Hepatocyte (in vitro differentiated cells): ENCODE measurements at regions not wholly inside any gene's neighbourhood (a gene's known extent, or its start where the extent isn't known, plus 50 kb on each side); places are given as distances from the start of the nearest gene placed in this dataset.

ENCODE experiments used
- DNase-seq: peaks from one replicate; pipeline ENCODE4 v3.0.0-alpha.2; 2016; ENCODE audit warnings: low spot score
- H2AFZ ChIP-seq: fragments of 200-600 bp; sonication (generic); 2 replicates; pipeline ENCODE4 v1.6.0; 2016; ENCODE audit warnings: antibody characterized with exemption, mild to moderate bottlenecking
- H3K27ac ChIP-seq: fragments of 200-600 bp; sonication (generic); 2 replicates; pipeline ENCODE4 v1.5.1; 2016; ENCODE audit warnings: mild to moderate bottlenecking
- H3K27me3 ChIP-seq: fragments of 200-600 bp; sonication (generic); 2 replicates; pipeline ENCODE4 v1.6.1; 2016
- H3K36me3 ChIP-seq: fragments of 200-600 bp; sonication (generic); replicated peaks from 2 replicates; pipeline ENCODE4 v1.5.1; 2016; ENCODE audit warnings: low read depth; ENCODE audit not compliant: insufficient read depth
- H3K4me1 ChIP-seq: fragments of 200-600 bp; sonication (generic); 2 replicates; pipeline ENCODE4 v1.5.1; 2016; ENCODE audit warnings: mild to moderate bottlenecking, moderate library complexity; ENCODE audit not compliant: insufficient read depth
- H3K4me2 ChIP-seq: fragments of 200-600 bp; sonication (generic); 2 replicates; pipeline ENCODE4 v1.6.0; 2016
- H3K4me3 ChIP-seq: fragments of 200-600 bp; sonication (generic); 2 replicates; pipeline ENCODE4 v1.5.1; 2016; ENCODE audit warnings: mild to moderate bottlenecking
- H3K79me2 ChIP-seq: fragments of 200-600 bp; sonication (generic); 2 replicates; pipeline ENCODE4 v1.6.0; 2017; ENCODE audit warnings: mild to moderate bottlenecking
- H3K9me2 ChIP-seq: fragments of 200-600 bp; sonication (generic); replicated peaks from 2 replicates; pipeline ENCODE4 v1.6.0; 2017; ENCODE audit warnings: mild to moderate bottlenecking; ENCODE audit not compliant: insufficient read depth
- H3K9me3 ChIP-seq: fragments of 200-600 bp; sonication (generic); 2 replicates; pipeline ENCODE4 v1.5.1; 2016; ENCODE audit warnings: low read depth, mild to moderate bottlenecking
- H4K20me1 ChIP-seq: fragments of 200-600 bp; sonication (generic); 2 replicates; pipeline ENCODE4 v1.6.0; 2016; ENCODE audit warnings: mild to moderate bottlenecking; ENCODE audit not compliant: insufficient read depth, poor library complexity, severe bottlenecking
- CTCF ChIP-seq: fragments of 200-600 bp; sonication (generic); IDR thresholded peaks from 2 replicates; pipeline ENCODE4 v1.5.1; 2016; ENCODE audit warnings: antibody characterized with exemption, mild to moderate bottlenecking; ENCODE audit not compliant: poor library complexity
- EZH2 ChIP-seq: fragments of 200-600 bp; sonication (generic); IDR thresholded peaks from 2 replicates; pipeline ENCODE4 v1.6.1; 2016; ENCODE audit warnings: antibody characterized with exemption, mild to moderate bottlenecking, borderline replicate concordance
- EZH2phosphoT487 ChIP-seq: fragments of 200-600 bp; sonication (generic); IDR thresholded peaks from one replicate; pipeline ENCODE4 v1.6.1; 2018; ENCODE audit warnings: antibody characterized with exemption, mild to moderate bottlenecking, low read depth, moderate library complexity; ENCODE audit not compliant: unreplicated experiment, severe bottlenecking
- WGBS: methylation state at CpG from one replicate; pipeline ENCODE4 v1.1.6; 2016; ENCODE audit warnings: low lambda C conversion rate; ENCODE audit errors: missing lambda C conversion rate; 5-methylcytosine and 5-hydroxymethylcytosine counted together

GRCh38 chr3:117886147-117886546 is 1148.5 kb downstream of the IGSF11 start:
- Histone ChIP-seq H3K4me3 (no peak overlapping the region), H3K79me2 (no peaks in the 10 kb centered on the region), H3K27me3 (no peaks in the 10 kb centered on the region), H2AFZ (no peak overlapping the region), H3K9me2 (no peaks in the 10 kb centered on the region), H3K9me3 (no peaks in the 10 kb centered on the region), H4K20me1 (no peaks in the 10 kb centered on the region), H3K36me3 (no peaks in the 10 kb centered on the region), H3K27ac (no peak overlapping the region), H3K4me2 (no peak overlapping the region), H3K4me1 (no peaks in the 10 kb centered on the region)
- 93% methylated on average over 3 of the region's 3 CpGs for WGBS
- no peak for DNase-seq
- TF ChIP-seq CTCF: no peak
- TF ChIP-seq EZH2: no peak
- TF ChIP-seq EZH2phosphoT487: no peak

GRCh38 chr3:117887031-117887430 is 1147.6 kb downstream of the IGSF11 start:
- H3K4me1 ChIP-seq: no peaks in the 10 kb centered on the region
- H3K27me3 ChIP-seq: no peaks in the 10 kb centered on the region
- no peak overlapping the region for H3K4me3 ChIP-seq
- H3K9me2 ChIP-seq: no peaks in the 10 kb centered on the region
- H3K36me3 ChIP-seq: no peaks in the 10 kb centered on the region
- no peak overlapping the region for H3K4me2 ChIP-seq
- no peaks in the 10 kb centered on the region for H4K20me1 ChIP-seq
- H2AFZ ChIP-seq: no peak overlapping the region
- no peak for DNase-seq
- H3K9me3 ChIP-seq: no peaks in the 10 kb centered on the region
- TF ChIP-seq CTCF (no peak), EZH2phosphoT487 (no peak), EZH2 (no peak)
- WGBS: 86% methylated on average over 3 of the region's 3 CpGs
- no peaks in the 10 kb centered on the region for H3K79me2 ChIP-seq
- H3K27ac ChIP-seq: no peak overlapping the region

- no peak overlapping the region for H2AFZ ChIP-seq
- H3K79me2 ChIP-seq: no peaks in the 10 kb centered on the region
- H3K4me1 ChIP-seq: peaks cover 5% of the 10 kb centered on the region
- no peak overlapping the region for H3K4me2 ChIP-seq
- H3K36me3 ChIP-seq: no peaks in the 10 kb centered on the region
- no peaks in the 10 kb centered on the region for H3K27me3 ChIP-seq
- H3K27ac ChIP-seq: no peak overlapping the region
- no peaks in the 10 kb centered on the region for H4K20me1 ChIP-seq
- TF ChIP-seq EZH2 (no peak), CTCF (no peak), EZH2phosphoT487 (no peak)
- DNase-seq: no peak
- H3K4me3 ChIP-seq: no peak overlapping the region
- no peaks in the 10 kb centered on the region for H3K9me2 ChIP-seq
- H3K9me3 ChIP-seq: no peaks in the 10 kb centered on the region
- WGBS: 37% methylated on average over 4 of the region's 4 CpGs
Observed at GRCh38 chr3:117887901-117888300, 1146.7 kb downstream of the IGSF11 start.

GRCh38 chr3:117892431-117892841 is 1142.2 kb downstream of the IGSF11 start:
- H3K27me3 ChIP-seq: no peaks in the 10 kb centered on the region
- H3K4me2 ChIP-seq: no peak overlapping the region
- H3K27ac ChIP-seq: no peak overlapping the region
- no peaks in the 10 kb centered on the region for H3K36me3 ChIP-seq
- no peak overlapping the region for H2AFZ ChIP-seq
- H3K79me2 ChIP-seq: no peaks in the 10 kb centered on the region
- H4K20me1 ChIP-seq: no peaks in the 10 kb centered on the region
- peaks cover 6% of the 10 kb centered on the region for H3K4me1 ChIP-seq
- DNase-seq: no peak
- WGBS: 72% methylated on average over 3 of the region's 3 CpGs
- no peak overlapping the region for H3K4me3 ChIP-seq
- TF ChIP-seq EZH2: no peak
- no peak for TF ChIP-seq CTCF
- no peak for TF ChIP-seq EZH2phosphoT487
- H3K9me3 ChIP-seq: no peaks in the 10 kb centered on the region
- H3K9me2 ChIP-seq: no peaks in the 10 kb centered on the region
